Activated T-helper 2 cell treated with anti-CD3 and anti-CD28 coated beads, Interferon-gamma antibody, Interleukin-2, Interleukin-4, amounts not matched to agents 10 μg/mL and 5 μg/mL and 100 μg/mL, durations not matched to agents 14 hours and 24 hours and 36 hours (primary cell): ENCODE measurements at regions not wholly inside any gene's neighbourhood (a gene's known extent, or its start where the extent isn't known, plus 50 kb on each side); places are given as distances from the start of the nearest gene placed in this dataset.
A peak's percentile ranks its signal among the peaks of the same experiment; 100 is the strongest.

ENCODE experiments used
- DNase-seq: peaks from one replicate; pipeline ENCODE4 v3.0.0; 2021; ENCODE audit warnings: low spot score
- H3K27ac Mint-ChIP-seq: one replicate; pipeline ENCODE4 v1.8.0; 2021; ENCODE audit warnings: mixed read lengths
- H3K27me3 Mint-ChIP-seq: one replicate; pipeline ENCODE4 v1.8.0; 2021; ENCODE audit warnings: low read depth, mixed read lengths
- H3K36me3 Mint-ChIP-seq: one replicate; pipeline ENCODE4 v1.8.0; 2021; ENCODE audit warnings: low read depth, mixed read lengths
- H3K4me1 Mint-ChIP-seq: one replicate; pipeline ENCODE4 v1.8.0; 2021; ENCODE audit warnings: low read depth, mixed read lengths
- H3K4me3 Mint-ChIP-seq: one replicate; pipeline ENCODE4 v1.8.0; 2021; ENCODE audit warnings: low read depth, mild to moderate bottlenecking, moderate library complexity, mixed read lengths
- H3K9me3 Mint-ChIP-seq: one replicate; pipeline ENCODE4 v1.8.0; 2021; ENCODE audit warnings: mixed read lengths
- intact Hi-C: fragments of 100-400 bp; cut with micrococcal nuclease; formaldehyde crosslinking; loops from one replicate; pipeline ENCODE4 v1.15.1; 2023

- no peak overlapping the region for H3K27ac Mint-ChIP-seq
- peaks cover 20% of the 10 kb centered on the region for H3K27me3 Mint-ChIP-seq
- intact Hi-C loops = no loop called here
- H3K4me3 Mint-ChIP-seq = no peak overlapping the region
- no peaks in the 10 kb centered on the region for H3K9me3 Mint-ChIP-seq
- no peaks in the 10 kb centered on the region for H3K36me3 Mint-ChIP-seq
- H3K4me1 Mint-ChIP-seq = peaks cover 2% of the 10 kb centered on the region
- DNase-seq = peak; percentile 0
These were observed 209.1 kb downstream of the ERMARD start for GRCh38 chr6:169960521-169960885.

DNA sequence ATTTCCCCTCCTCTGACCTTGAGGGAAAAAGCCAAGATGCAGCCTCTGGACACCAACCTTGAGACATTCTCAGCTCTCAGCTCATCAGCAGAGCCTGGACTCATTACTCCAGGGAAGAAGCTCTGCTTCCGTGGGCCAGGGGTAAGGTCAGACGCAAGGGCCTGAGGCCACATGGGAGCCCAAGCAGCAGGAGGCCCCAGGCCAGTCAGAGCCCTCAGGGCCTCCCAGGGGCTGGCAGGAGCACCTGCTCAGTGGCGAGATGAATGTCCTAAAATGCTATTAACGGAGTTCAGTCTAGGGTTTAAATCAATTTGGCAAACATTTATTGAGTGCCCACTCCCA is 208.6 kb downstream of the ERMARD start:
- intact Hi-C loops = no loop called here
- DNase-seq = peak; percentile 1
- peaks cover 20% of the 10 kb centered on the region for H3K27me3 Mint-ChIP-seq

GRCh38 chr6:169959136-169960002 is 207.9 kb downstream of the ERMARD start:
- H3K4me3 Mint-ChIP-seq = no peak overlapping the region
- no peaks in the 10 kb centered on the region for H3K9me3 Mint-ChIP-seq
- H3K27ac Mint-ChIP-seq = no peak overlapping the region
- DNase-seq = peak; percentile 8
- no peaks in the 10 kb centered on the region for H3K36me3 Mint-ChIP-seq
- peaks cover 20% of the 10 kb centered on the region for H3K27me3 Mint-ChIP-seq
- intact Hi-C loops = no loop called here
- peaks cover 2% of the 10 kb centered on the region for H3K4me1 Mint-ChIP-seq

More for the DNA sequence above, 208.6 kb downstream of the ERMARD start:
- no peak overlapping the region for H3K27ac Mint-ChIP-seq
- no peaks in the 10 kb centered on the region for H3K36me3 Mint-ChIP-seq
- H3K4me1 Mint-ChIP-seq = peaks cover 2% of the 10 kb centered on the region
- H3K9me3 Mint-ChIP-seq = no peaks in the 10 kb centered on the region
- no peak overlapping the region for H3K4me3 Mint-ChIP-seq

DNA sequence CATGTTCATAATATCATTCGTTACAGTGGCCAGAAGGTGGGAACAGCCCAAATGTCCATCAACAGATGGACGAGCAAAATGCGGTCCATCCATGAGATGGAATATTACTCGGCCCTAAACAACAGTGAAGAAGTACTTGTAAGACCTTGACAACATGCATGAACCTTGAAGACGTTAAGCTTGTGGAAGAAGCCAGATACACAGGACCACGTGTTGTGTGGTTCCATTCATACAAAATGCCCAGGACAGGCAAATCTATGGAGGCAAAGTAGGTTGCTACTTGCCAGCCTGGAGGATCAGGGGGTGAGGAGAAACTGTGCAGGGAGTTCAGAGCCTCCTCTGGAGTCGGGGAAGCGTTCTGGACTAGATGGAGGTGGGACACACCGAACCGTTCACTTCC is 207.1 kb downstream of the ERMARD start:
- peaks cover 2% of the 10 kb centered on the region for H3K4me1 Mint-ChIP-seq
- H3K27me3 Mint-ChIP-seq = peaks cover 20% of the 10 kb centered on the region
- no peak overlapping the region for H3K4me3 Mint-ChIP-seq
- no peaks in the 10 kb centered on the region for H3K36me3 Mint-ChIP-seq
- peak; percentile 4 for DNase-seq
- no peaks in the 10 kb centered on the region for H3K9me3 Mint-ChIP-seq
- H3K27ac Mint-ChIP-seq = no peak overlapping the region
- intact Hi-C loops = no loop called here

DNA sequence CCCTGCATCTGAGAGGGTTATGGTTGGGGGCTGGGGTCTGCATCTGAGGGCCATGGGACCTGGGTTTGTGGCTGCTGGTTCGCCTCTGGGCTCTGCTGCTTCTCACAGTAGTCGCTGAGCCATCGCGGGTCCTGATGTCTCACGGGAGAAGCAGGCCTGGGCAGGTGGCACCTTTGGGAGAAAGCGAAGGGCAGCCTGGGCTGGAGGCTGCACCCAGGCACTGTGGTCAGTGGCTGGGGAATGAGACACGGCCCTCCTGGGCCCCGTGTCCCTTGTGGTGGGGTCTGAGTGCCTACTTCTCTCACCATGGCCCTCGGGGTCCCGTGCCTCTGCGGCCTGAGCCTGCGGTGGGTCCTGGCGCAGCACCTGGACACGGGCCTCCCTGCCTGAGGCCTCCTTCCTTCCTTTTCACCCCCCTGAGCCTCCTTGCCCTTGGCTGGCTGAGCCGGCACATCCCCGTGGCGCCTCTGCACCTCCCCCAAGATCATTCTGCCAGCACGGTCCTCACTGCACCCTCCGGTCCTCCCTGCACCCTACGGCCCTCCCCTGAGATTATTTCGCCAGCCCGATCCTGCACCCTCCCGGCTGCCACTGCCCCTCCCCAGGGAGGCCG is 206.0 kb downstream of the ERMARD start:
- H3K27ac Mint-ChIP-seq = no peak overlapping the region
- peak; percentile 3 for DNase-seq
- intact Hi-C loops = no loop called here

DNA sequence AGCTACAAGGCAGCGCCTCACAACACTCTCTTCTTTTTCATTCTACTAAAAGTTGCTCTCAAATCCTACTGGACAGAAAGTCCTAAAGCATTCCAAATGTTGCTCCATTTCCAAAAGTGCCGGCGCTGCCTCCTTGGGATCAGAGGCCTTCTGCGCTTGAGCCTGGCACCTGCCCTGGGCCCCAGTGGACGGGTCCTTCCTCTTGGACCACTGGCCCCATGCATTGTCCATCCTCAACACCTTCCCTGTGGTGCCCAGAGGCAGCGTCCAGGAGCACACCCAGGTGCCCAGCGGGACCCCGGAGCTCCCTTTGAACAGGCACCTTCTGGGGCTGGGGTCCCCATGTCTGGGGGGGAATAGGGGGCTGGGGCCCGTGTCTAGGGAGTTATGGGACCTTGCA is 205.2 kb downstream of the ERMARD start:
- Mint-ChIP-seq H3K9me3 (no peaks in the 10 kb centered on the region), H3K4me3 (no peak overlapping the region), H3K36me3 (no peaks in the 10 kb centered on the region), H3K4me1 (peaks cover 2% of the 10 kb centered on the region), H3K27me3 (peaks cover 10% of the 10 kb centered on the region), H3K27ac (no peak overlapping the region)
- DNase-seq = no peak
- intact Hi-C loops = no loop called here

More for the DNA sequence above, 206.0 kb downstream of the ERMARD start:
- H3K9me3 Mint-ChIP-seq = no peaks in the 10 kb centered on the region
- peaks cover 2% of the 10 kb centered on the region for H3K4me1 Mint-ChIP-seq
- H3K27me3 Mint-ChIP-seq = peaks cover 13% of the 10 kb centered on the region
- no peaks in the 10 kb centered on the region for H3K36me3 Mint-ChIP-seq
- no peak overlapping the region for H3K4me3 Mint-ChIP-seq

DNA sequence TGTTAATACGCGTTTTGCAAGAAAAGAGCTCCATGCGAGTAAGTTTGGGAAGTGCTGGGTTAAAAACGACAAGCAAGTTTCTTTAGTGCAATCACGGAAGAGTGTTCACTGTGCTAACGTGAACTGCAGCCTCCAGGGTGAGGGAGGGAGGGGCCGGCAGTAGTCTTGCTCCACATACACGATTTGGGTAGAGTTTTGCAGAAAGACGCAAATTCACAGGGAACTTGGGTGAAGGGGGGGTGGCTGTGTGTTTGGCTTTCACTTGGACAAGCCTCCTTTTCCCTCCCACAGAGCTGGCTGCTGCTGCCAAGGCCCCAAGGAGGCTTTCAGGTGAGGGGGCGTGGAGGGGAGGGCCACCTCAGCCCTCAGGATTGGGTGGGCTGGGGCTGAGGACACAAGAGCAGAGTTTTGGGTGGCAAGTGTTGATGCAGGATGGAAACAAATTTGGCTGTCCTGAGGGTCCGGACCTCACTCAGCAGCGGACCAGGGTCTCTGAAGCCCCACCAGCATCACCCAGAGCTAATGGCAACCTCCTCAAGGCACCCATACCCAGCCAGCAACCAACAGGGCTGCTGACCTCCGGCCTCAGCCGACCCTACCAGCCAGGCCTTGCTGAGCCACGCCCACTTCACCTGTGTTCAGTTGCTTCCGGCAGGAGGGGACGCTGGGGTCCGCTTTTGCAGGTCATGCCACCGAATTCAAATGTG is 204.5 kb downstream of the ERMARD start:
- no peak overlapping the region for H3K27ac Mint-ChIP-seq
- no peak for DNase-seq
- H3K4me3 Mint-ChIP-seq = no peak overlapping the region
- H3K9me3 Mint-ChIP-seq = no peaks in the 10 kb centered on the region
- H3K27me3 Mint-ChIP-seq = peaks cover 6% of the 10 kb centered on the region
- intact Hi-C loops = no loop called here
- no peaks in the 10 kb centered on the region for H3K4me1 Mint-ChIP-seq
- no peaks in the 10 kb centered on the region for H3K36me3 Mint-ChIP-seq

DNA sequence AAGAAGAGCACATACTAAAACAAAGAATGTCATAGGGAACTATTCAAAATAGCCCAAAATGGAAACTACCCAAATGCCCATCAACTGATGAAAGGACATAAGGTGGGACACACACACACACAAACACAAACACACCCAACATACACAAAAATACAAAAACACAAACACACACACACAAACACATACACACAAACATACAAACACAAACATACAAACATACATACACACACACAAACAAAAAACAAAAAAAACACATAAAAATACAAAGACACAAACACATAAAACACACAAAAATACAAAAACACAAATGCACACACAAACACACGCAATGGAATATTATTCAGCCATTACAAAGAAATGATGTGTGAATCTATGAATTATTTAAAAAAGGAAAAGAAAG is 203.6 kb downstream of the ERMARD start:
- peaks cover 6% of the 10 kb centered on the region for H3K27me3 Mint-ChIP-seq
- no peaks in the 10 kb centered on the region for H3K9me3 Mint-ChIP-seq
- no peak overlapping the region for H3K4me3 Mint-ChIP-seq
- no peak overlapping the region for H3K27ac Mint-ChIP-seq
- intact Hi-C loops = loop anchor here (5.0 kb wide), 1 partner anchor 337 kb away; the partner anchor contains the start of gene DLL1
- H3K36me3 Mint-ChIP-seq = no peaks in the 10 kb centered on the region
- H3K4me1 Mint-ChIP-seq = no peaks in the 10 kb centered on the region
- no peak for DNase-seq

- intact Hi-C loops = loop anchor here (5.0 kb wide), 1 partner anchor 339 kb away; the partner anchor contains the start of gene DLL1
- Mint-ChIP-seq H3K4me1 (no peaks in the 10 kb centered on the region), H3K27me3 (peaks cover 12% of the 10 kb centered on the region), H3K9me3 (no peaks in the 10 kb centered on the region), H3K4me3 (no peak overlapping the region), H3K36me3 (no peaks in the 10 kb centered on the region), H3K27ac (no peak overlapping the region)
- DNase-seq = no peak
These were observed 202.3 kb downstream of the ERMARD start for GRCh38 chr6:169953686-169954085.

DNA sequence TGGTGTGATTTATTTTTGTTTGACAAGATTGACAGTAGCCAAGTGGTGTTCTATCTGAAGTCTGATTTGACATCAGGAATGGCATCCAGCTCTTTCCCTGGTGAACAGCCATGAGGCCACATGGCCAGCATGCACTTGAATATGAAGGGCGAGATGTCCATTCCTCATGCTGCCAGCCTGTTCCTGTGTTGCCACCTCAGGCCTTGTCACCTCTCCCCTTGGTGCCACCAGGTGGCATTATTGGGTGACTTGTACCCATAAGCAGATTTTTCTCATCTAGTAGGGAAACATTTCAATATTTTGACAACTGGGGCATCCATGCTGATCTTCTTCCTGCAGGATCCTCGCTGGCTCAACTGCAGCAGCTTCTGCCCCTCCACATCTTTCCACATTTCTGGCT is 199.1 kb downstream of the ERMARD start:
- Mint-ChIP-seq H3K9me3 (no peaks in the 10 kb centered on the region), H3K27me3 (peaks cover 18% of the 10 kb centered on the region), H3K27ac (no peak overlapping the region), H3K36me3 (no peaks in the 10 kb centered on the region), H3K4me3 (no peak overlapping the region), H3K4me1 (peaks cover 13% of the 10 kb centered on the region)
- intact Hi-C loops = loop anchor here (1.0 to 5.0 kb wide), 2 partner anchors 342 to 567 kb away; partner anchors contain the start of gene DLL1
- DNase-seq = no peak

DNA sequence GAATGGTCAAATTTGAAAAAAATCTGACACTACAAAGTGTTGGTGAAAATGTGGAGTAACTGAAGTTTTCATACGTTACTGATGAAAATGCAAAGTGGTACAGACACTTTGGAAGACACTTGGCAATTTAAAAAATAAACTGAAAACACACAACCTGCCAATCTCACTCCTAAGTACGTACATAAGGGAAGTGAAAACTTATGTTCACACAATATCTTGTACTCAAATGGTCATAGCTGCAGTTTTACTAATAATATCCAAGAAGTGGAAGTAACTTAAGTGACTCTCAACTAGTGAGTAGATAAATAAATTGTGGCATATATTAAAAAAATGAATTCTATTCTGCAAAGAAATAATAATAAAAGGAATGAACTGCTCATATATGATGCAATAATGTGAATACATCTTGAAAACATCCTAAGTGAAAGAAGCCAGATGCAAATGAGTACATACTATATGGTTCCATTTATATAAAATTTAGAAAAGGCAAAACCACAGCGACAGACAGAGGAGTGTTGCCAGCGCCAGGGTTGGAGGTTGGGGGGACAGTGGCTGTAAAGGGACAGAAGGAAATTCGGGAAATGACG is 198.2 kb downstream of the ERMARD start:
- DNase-seq = no peak
- Mint-ChIP-seq H3K27me3 (peaks cover 18% of the 10 kb centered on the region), H3K4me1 (peaks cover 13% of the 10 kb centered on the region), H3K9me3 (peaks cover 8% of the 10 kb centered on the region), H3K36me3 (no peaks in the 10 kb centered on the region), H3K4me3 (no peak overlapping the region), H3K27ac (no peak overlapping the region)
- intact Hi-C loops = loop anchor here (1.0 to 5.0 kb wide), 2 partner anchors 343 to 568 kb away; partner anchors contain the start of gene DLL1

DNA sequence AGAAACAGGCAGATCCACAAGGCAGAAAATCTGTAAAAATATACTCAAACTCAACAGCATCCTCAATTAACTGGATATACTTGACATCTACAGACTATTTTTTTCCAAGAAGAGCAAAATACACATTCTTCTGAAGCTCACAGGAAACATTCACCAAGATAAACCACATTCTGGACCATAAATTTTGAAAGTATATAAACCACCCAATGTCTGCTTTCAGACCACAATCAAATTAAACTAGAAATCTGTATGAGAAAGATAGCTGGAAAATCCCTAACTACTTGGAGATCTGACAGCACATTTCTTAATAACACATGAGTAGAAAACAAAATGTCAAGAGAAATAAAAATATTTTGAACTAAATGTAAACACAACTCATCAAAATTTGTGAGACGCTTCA is 195.5 kb downstream of the ERMARD start:
- DNase-seq = no peak
- no peak overlapping the region for H3K4me3 Mint-ChIP-seq
- no peak overlapping the region for H3K27ac Mint-ChIP-seq
- H3K36me3 Mint-ChIP-seq = peaks cover 4% of the 10 kb centered on the region
- H3K4me1 Mint-ChIP-seq = peaks cover 18% of the 10 kb centered on the region
- peaks cover 21% of the 10 kb centered on the region for H3K9me3 Mint-ChIP-seq
- H3K27me3 Mint-ChIP-seq = peaks cover 21% of the 10 kb centered on the region
- intact Hi-C loops = no loop called here
